ENCODE measurements at regions not wholly inside any gene's neighbourhood (a gene's known extent, or its start where the extent isn't known, plus 50 kb on each side); places are given as distances from the start of the nearest gene placed in this dataset.

DNA sequence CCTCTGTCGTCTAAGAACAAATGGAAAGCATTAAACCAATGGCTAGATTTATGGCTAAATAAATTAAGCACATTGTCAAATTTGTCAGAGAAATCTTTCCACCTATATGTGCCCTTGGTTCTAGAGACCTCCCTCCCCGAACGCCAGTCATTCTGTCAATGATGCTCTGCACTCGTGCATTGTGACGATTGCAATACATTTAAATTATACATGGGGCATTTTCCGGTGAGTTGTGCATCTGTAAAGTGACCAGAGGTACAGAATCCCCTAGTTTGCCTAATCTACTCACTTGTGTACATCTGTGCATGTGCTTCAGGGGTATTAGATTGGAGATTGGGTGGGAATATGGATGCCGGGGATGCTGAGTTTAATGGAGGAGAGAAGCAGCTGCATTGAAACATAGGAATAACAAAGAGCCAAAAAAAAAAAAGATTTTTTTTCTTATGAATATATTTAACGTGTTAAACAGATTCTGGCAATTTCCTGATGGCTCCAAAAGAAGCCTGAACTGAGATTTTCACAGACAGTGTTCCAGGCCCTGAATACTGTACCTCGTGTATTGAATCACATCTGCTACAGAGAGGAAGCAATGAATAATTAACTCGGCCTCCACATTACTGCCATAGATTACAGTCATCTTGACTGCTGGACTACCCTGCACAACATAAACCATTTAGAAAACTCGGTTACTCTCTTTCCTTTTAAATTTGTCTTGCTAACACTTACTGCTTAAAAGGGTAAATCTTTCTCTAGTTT is 149.0 kb upstream of the C1orf87 start:
- Histone ChIP-seq H3K4me3 (ENCODE audit: low read length) (no peak overlapping the region), H3K27ac (ENCODE audit: low read depth, low read length) (no peak overlapping the region), H3K9me3 (ENCODE audit: control insufficient read depth, low read length) (no peaks in the 10 kb centered on the region), H3K4me1 (ENCODE audit: control insufficient read depth, insufficient read depth, low read length) (no peaks in the 10 kb centered on the region), H3K27me3 (ENCODE audit: control insufficient read depth, insufficient read depth, low read length, poor library complexity, severe bottlenecking) (no peaks in the 10 kb centered on the region), H3K36me3 (ENCODE audit: control insufficient read depth, insufficient read depth, low read length) (no peaks in the 10 kb centered on the region), H3K9ac (ENCODE audit: extremely low read depth, low read length, poor library complexity, severe bottlenecking) (no peak overlapping the region)
- H3K4me3 Mint-ChIP-seq = no peak overlapping the region
- no peak overlapping the region for H3K27ac Mint-ChIP-seq
- no peaks in the 10 kb centered on the region for H3K36me3 Mint-ChIP-seq (ENCODE audit: low read depth)
- 86 to 92% methylated on average over 6 to 11 of the region's 11 CpGs for WGBS, 2 experiments (ENCODE audit: insufficient coverage in 1 of 2, insufficient read length in 1 of 2)
- no peak for DNase-seq
- no peaks in the 10 kb centered on the region for H3K9me3 Mint-ChIP-seq
- no peaks in the 10 kb centered on the region for H3K27me3 Mint-ChIP-seq (ENCODE audit: insufficient read depth)
- TF ChIP-seq, protein P1, sequence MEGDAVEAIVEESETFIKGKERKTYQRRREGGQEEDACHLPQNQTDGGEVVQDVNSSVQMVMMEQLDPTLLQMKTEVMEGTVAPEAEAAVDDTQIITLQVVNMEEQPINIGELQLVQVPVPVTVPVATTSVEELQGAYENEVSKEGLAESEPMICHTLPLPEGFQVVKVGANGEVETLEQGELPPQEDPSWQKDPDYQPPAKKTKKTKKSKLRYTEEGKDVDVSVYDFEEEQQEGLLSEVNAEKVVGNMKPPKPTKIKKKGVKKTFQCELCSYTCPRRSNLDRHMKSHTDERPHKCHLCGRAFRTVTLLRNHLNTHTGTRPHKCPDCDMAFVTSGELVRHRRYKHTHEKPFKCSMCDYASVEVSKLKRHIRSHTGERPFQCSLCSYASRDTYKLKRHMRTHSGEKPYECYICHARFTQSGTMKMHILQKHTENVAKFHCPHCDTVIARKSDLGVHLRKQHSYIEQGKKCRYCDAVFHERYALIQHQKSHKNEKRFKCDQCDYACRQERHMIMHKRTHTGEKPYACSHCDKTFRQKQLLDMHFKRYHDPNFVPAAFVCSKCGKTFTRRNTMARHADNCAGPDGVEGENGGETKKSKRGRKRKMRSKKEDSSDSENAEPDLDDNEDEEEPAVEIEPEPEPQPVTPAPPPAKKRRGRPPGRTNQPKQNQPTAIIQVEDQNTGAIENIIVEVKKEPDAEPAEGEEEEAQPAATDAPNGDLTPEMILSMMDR (conservative IDR thresholded peaks at IDR 0.05) = no peak
- H3K4me1 Mint-ChIP-seq = no peaks in the 10 kb centered on the region

DNA sequence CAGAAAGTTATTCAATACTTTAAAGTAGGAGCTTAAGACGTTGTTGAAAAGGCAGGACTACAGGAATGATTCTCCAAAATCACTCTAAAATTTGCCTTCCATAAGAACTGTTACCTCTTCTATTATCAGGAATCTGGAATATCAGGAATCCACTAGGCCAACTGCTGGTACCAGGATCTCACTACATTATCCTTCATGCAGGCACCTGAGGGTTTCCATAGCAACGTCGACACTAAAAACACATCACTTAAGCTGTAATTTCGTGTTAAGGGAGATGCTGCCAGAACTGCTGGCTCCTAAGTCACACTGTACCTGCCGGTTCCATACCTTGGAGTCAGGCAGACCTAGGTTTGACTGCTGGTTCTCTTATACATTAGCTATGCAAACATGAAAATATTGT is 139.7 kb upstream of the C1orf87 start:
- Mint-ChIP-seq H3K4me3 (no peak overlapping the region), H3K4me1 (no peaks in the 10 kb centered on the region), H3K27ac (no peak overlapping the region), H3K27me3 (ENCODE audit: insufficient read depth) (no peaks in the 10 kb centered on the region), H3K9me3 (peaks cover 2% of the 10 kb centered on the region), H3K36me3 (ENCODE audit: low read depth) (no peaks in the 10 kb centered on the region)
- TF ChIP-seq, protein P1 (conservative IDR thresholded peaks at IDR 0.05) = no peak
- DNase-seq = no peak
- Histone ChIP-seq H3K4me1 (ENCODE audit: control insufficient read depth, insufficient read depth, low read length) (no peaks in the 10 kb centered on the region), H3K36me3 (ENCODE audit: control insufficient read depth, insufficient read depth, low read length) (no peaks in the 10 kb centered on the region), H3K9ac (ENCODE audit: extremely low read depth, low read length, poor library complexity, severe bottlenecking) (no peak overlapping the region), H3K27me3 (ENCODE audit: control insufficient read depth, insufficient read depth, low read length, poor library complexity, severe bottlenecking) (no peaks in the 10 kb centered on the region), H3K9me3 (ENCODE audit: control insufficient read depth, low read length) (no peaks in the 10 kb centered on the region), H3K27ac (ENCODE audit: low read depth, low read length) (no peak overlapping the region), H3K4me3 (ENCODE audit: low read length) (no peak overlapping the region)
- 84 to 91% methylated on average over 5 of the region's 5 CpGs for WGBS, 2 experiments (ENCODE audit: insufficient coverage in 1 of 2, insufficient read length in 1 of 2)

DNA sequence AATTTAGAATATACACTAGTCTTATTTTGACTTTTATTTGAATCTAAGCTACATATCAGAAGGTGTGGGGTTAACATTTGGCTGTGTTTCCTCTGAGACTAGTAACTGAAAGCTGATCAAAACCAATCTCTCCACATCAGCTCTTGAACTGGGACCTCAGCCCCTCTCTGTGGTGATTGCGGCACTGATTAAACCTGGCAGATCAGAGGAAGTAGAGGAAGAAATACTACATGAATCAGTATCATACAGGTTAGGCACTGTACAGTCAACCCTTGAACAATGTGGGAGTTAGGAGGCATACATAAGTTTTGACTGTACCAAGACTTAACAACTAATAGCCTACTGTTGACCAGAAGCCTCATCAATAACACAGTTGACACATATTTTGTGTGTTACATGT is 122.5 kb upstream of the C1orf87 start:
- Mint-ChIP-seq H3K4me1 (no peaks in the 10 kb centered on the region), H3K27me3 (ENCODE audit: insufficient read depth) (no peaks in the 10 kb centered on the region), H3K9me3 (no peaks in the 10 kb centered on the region), H3K4me3 (no peak overlapping the region), H3K36me3 (ENCODE audit: low read depth) (no peaks in the 10 kb centered on the region), H3K27ac (no peak overlapping the region)
- Histone ChIP-seq H3K9me3 (ENCODE audit: control insufficient read depth, low read length) (no peaks in the 10 kb centered on the region), H3K27me3 (ENCODE audit: control insufficient read depth, insufficient read depth, low read length, poor library complexity, severe bottlenecking) (no peaks in the 10 kb centered on the region), H3K36me3 (ENCODE audit: control insufficient read depth, insufficient read depth, low read length) (no peaks in the 10 kb centered on the region), H3K4me1 (ENCODE audit: control insufficient read depth, insufficient read depth, low read length) (no peaks in the 10 kb centered on the region), H3K4me3 (ENCODE audit: low read length) (no peak overlapping the region), H3K9ac (ENCODE audit: extremely low read depth, low read length, poor library complexity, severe bottlenecking) (no peak overlapping the region), H3K27ac (ENCODE audit: low read depth, low read length) (no peak overlapping the region)
- TF ChIP-seq, protein P1 (conservative IDR thresholded peaks at IDR 0.05) = no peak
- DNase-seq = no peak
- WGBS, 2 experiments (ENCODE audit: insufficient coverage in 1 of 2, insufficient read length in 1 of 2) = 100% methylated on average over 1 of the region's 1 CpG
